Natural killer cell (primary cell): ENCODE measurements at regions not wholly inside any gene's neighbourhood (a gene's known extent, or its start where the extent isn't known, plus 50 kb on each side); places are given as distances from the start of the nearest gene placed in this dataset.

Source experiments
- ATAC-seq, 3 donors: fragments of 150-1000 bp in 2 of 3; fragments of 200-7000 bp in 1 of 3; cut with Tn5 transposase; 1 replicate in 1 of 3; 2 replicates in 2 of 3; pipeline ENCODE4 v1.10.0; 2021; ENCODE audit warnings: mild to moderate bottlenecking in 2 of 3, moderate library complexity in 2 of 3
- DNase-seq, 2 donors: peaks; one replicate each; pipeline versions ENCODE4 v3.0.0 to v3.0.0-alpha.2; 2013 to 2021; ENCODE audit warnings: mixed read lengths in 1 of 2
- H3K27ac ChIP-seq: one replicate; pipeline ENCODE4 v1.5.1; 2013; ENCODE audit warnings: mild to moderate bottlenecking, low read length
- H3K27me3 ChIP-seq: one replicate; pipeline ENCODE4 v1.6.1; 2013; ENCODE audit warnings: low read length; ENCODE audit not compliant: control insufficient read depth, insufficient read depth
- H3K36me3 ChIP-seq: one replicate; pipeline ENCODE4 v1.6.1; 2013; ENCODE audit warnings: low read length; ENCODE audit not compliant: control insufficient read depth, insufficient read depth
- H3K4me1 ChIP-seq: one replicate; pipeline ENCODE4 v1.6.1; 2013; ENCODE audit warnings: low read length; ENCODE audit not compliant: control insufficient read depth, insufficient read depth
- H3K4me3 ChIP-seq: one replicate; pipeline ENCODE4 v1.5.1; 2013; ENCODE audit warnings: low read length
- H3K9me3 ChIP-seq: one replicate; pipeline ENCODE4 v1.6.1; 2013; ENCODE audit warnings: low read length; ENCODE audit not compliant: control insufficient read depth, insufficient read depth
- H3K27ac Mint-ChIP-seq, 2 donors: one replicate each; pipeline ENCODE4 v1.8.0; 2022; ENCODE audit warnings: mild to moderate bottlenecking in 2 of 2, mixed read lengths in 2 of 2, moderate library complexity in 1 of 2
- H3K27me3 Mint-ChIP-seq, 2 donors: one replicate each; pipeline ENCODE4 v1.8.0; 2022; ENCODE audit warnings: low read depth in 2 of 2, mixed read lengths in 2 of 2
- H3K36me3 Mint-ChIP-seq: one replicate; pipeline ENCODE4 v1.8.0; 2022; ENCODE audit warnings: mixed read lengths
- H3K4me1 Mint-ChIP-seq, 2 donors: one replicate each; pipeline ENCODE4 v1.8.0; 2022; ENCODE audit warnings: mixed read lengths in 2 of 2
- H3K4me3 Mint-ChIP-seq: one replicate; pipeline ENCODE4 v1.8.0; 2022; ENCODE audit warnings: mild to moderate bottlenecking, moderate library complexity, mixed read lengths
- H3K9me3 Mint-ChIP-seq, 2 donors: one replicate each; pipeline ENCODE4 v1.8.0; 2022; ENCODE audit warnings: mixed read lengths in 2 of 2
- CTCF ChIP-seq: fragments of 200-600 bp; IDR thresholded peaks from one replicate; pipeline ENCODE4 v1.8.0; 2022; ENCODE audit warnings: antibody characterized with exemption
- WGBS: methylation state at CpG from one replicate; pipeline ENCODE4 v1.1.7; 2013; ENCODE audit warnings: missing lambda C conversion rate; ENCODE audit not compliant: insufficient coverage; 5-methylcytosine and 5-hydroxymethylcytosine counted together
- intact Hi-C: fragments of 100-400 bp; cut with micrococcal nuclease; formaldehyde crosslinking; loops from one replicate; pipeline ENCODE4 v1.14.2; 2022

GRCh38 chr5:3511519-3511918 is 84.1 kb upstream of the IRX1 start:
- no peak overlapping the region for H3K27ac Mint-ChIP-seq
- Histone ChIP-seq H3K4me1 (no peaks in the 10 kb centered on the region), H3K27me3 (no peaks in the 10 kb centered on the region), H3K27ac (no peak overlapping the region), H3K9me3 (peaks cover 4% of the 10 kb centered on the region), H3K36me3 (no peaks in the 10 kb centered on the region), H3K4me3 (no peak overlapping the region)
- no peak for DNase-seq
- no peaks in the 10 kb centered on the region for H3K36me3 Mint-ChIP-seq
- no peak for TF ChIP-seq CTCF
- ATAC-seq: no peak
- intact Hi-C loops: no loop called here
- peaks cover 0 to 6% of the 10 kb centered on the region in 2 donors for H3K27me3 Mint-ChIP-seq
- 90% methylated on average over 7 of the region's 9 CpGs for WGBS
- no peak overlapping the region for H3K4me3 Mint-ChIP-seq
- H3K4me1 Mint-ChIP-seq: no peaks in the 10 kb centered on the region
- peaks cover 0 to 8% of the 10 kb centered on the region in 2 donors for H3K9me3 Mint-ChIP-seq

GRCh38 chr5:3510642-3511417 is 84.8 kb upstream of the IRX1 start:
- Mint-ChIP-seq H3K4me1 (no peaks in the 10 kb centered on the region), H3K9me3 (peaks cover 0 to 10% of the 10 kb centered on the region in 2 donors), H3K36me3 (no peaks in the 10 kb centered on the region), H3K4me3 (no peak overlapping the region), H3K27ac (no peak overlapping the region), H3K27me3 (peaks cover 0 to 6% of the 10 kb centered on the region in 2 donors)
- no peak for ATAC-seq
- 87% methylated on average over 13 of the region's 18 CpGs for WGBS
- no peaks in the 10 kb centered on the region for H3K36me3 ChIP-seq
- H3K4me3 ChIP-seq: no peak overlapping the region
- H3K27ac ChIP-seq: no peak overlapping the region
- no peak for DNase-seq
- peaks cover 4% of the 10 kb centered on the region for H3K9me3 ChIP-seq
- no peak for TF ChIP-seq CTCF
- H3K4me1 ChIP-seq: no peaks in the 10 kb centered on the region
- intact Hi-C loops: no loop called here
- H3K27me3 ChIP-seq: no peaks in the 10 kb centered on the region

GRCh38 chr5:3509290-3509689 is 86.3 kb upstream of the IRX1 start:
- Histone ChIP-seq H3K9me3 (peaks cover 4% of the 10 kb centered on the region), H3K27me3 (no peaks in the 10 kb centered on the region), H3K4me3 (no peak overlapping the region), H3K27ac (no peak overlapping the region), H3K4me1 (no peaks in the 10 kb centered on the region), H3K36me3 (no peaks in the 10 kb centered on the region)
- Mint-ChIP-seq H3K9me3 (peaks cover 2 to 10% of the 10 kb centered on the region in 2 donors), H3K27ac (no peak overlapping the region), H3K4me1 (no peaks in the 10 kb centered on the region), H3K4me3 (no peak overlapping the region), H3K27me3 (peaks cover 0 to 6% of the 10 kb centered on the region in 2 donors), H3K36me3 (no peaks in the 10 kb centered on the region)
- 93% methylated on average over 2 of the region's 3 CpGs for WGBS
- TF ChIP-seq CTCF: no peak
- ATAC-seq (no peak), DNase-seq (no peak)
- intact Hi-C loops: no loop called here

- Mint-ChIP-seq H3K4me3 (no peak overlapping the region), H3K4me1 (no peaks in the 10 kb centered on the region), H3K36me3 (no peaks in the 10 kb centered on the region), H3K27ac (no peak overlapping the region), H3K9me3 (peaks cover 4 to 15% of the 10 kb centered on the region in 2 donors), H3K27me3 (peaks cover 0 to 6% of the 10 kb centered on the region in 2 donors)
- ATAC-seq (no peak), DNase-seq (no peak)
- Histone ChIP-seq H3K27ac (no peak overlapping the region), H3K4me1 (no peaks in the 10 kb centered on the region), H3K36me3 (no peaks in the 10 kb centered on the region), H3K4me3 (no peak overlapping the region), H3K27me3 (no peaks in the 10 kb centered on the region), H3K9me3 (peaks cover 4% of the 10 kb centered on the region)
- intact Hi-C loops: no loop called here
- WGBS: 100% methylated on average over 2 of the region's 3 CpGs
- no peak for TF ChIP-seq CTCF
Measured at GRCh38 chr5:3508395-3508794, 87.2 kb upstream of the IRX1 start.
